NB4 (cell line): ENCODE measurements at regions not wholly inside any gene's neighbourhood (a gene's known extent, or its start where the extent isn't known, plus 50 kb on each side); places are given as distances from the start of the nearest gene placed in this dataset.

Source experiments
- DNase-seq: peaks from one replicate; pipeline ENCODE4 v3.0.0; 2010; ENCODE audit warnings: low read depth
- H3K4me3 ChIP-seq: one replicate; pipeline ENCODE4 v1.5.1; 2011; ENCODE audit warnings: mild to moderate bottlenecking, low read depth, low read length, moderate library complexity
- MYC ChIP-seq: IDR thresholded peaks from 2 replicates; pipeline ENCODE4 v1.6.1; 2011; ENCODE audit warnings: low read depth, low read length
- POLR2A ChIP-seq: IDR thresholded peaks from 2 replicates; pipeline ENCODE4 v1.6.1; 2011; ENCODE audit warnings: mild to moderate bottlenecking; ENCODE audit not compliant: insufficient read length; ENCODE audit errors: extremely low read depth
- TF ChIP-seq, protein P1 (sequence below): IDR thresholded peaks from one replicate; pipeline ENCODE4 v1.5.1; 2012; ENCODE audit warnings: low read depth, low read length
- TF ChIP-seq, protein P2 (sequence below): IDR thresholded peaks from 2 replicates; pipeline ENCODE4 v1.6.1; 2011; ENCODE audit warnings: low read depth, low read length

DNA sequence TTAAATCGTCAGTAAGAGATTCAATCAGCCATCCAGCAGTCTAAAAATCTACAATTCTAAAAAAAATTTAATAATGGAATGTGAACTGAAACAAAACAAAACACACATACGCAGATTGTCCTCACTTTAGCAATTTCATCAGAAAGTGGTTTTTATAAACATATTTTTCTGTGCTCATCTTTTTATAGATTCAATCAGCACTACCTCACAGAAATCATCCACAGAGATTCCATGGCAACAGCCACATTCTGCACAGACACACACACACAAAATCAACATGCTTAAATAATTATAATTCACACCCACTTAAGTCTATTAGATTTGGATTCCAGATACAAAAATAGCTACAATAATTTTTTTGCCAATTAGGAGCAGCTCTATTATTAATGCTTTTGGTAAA is 149.0 kb upstream of the KCNIP4 start:
- DNase-seq = no peak
- TF ChIP-seq, protein P1, sequence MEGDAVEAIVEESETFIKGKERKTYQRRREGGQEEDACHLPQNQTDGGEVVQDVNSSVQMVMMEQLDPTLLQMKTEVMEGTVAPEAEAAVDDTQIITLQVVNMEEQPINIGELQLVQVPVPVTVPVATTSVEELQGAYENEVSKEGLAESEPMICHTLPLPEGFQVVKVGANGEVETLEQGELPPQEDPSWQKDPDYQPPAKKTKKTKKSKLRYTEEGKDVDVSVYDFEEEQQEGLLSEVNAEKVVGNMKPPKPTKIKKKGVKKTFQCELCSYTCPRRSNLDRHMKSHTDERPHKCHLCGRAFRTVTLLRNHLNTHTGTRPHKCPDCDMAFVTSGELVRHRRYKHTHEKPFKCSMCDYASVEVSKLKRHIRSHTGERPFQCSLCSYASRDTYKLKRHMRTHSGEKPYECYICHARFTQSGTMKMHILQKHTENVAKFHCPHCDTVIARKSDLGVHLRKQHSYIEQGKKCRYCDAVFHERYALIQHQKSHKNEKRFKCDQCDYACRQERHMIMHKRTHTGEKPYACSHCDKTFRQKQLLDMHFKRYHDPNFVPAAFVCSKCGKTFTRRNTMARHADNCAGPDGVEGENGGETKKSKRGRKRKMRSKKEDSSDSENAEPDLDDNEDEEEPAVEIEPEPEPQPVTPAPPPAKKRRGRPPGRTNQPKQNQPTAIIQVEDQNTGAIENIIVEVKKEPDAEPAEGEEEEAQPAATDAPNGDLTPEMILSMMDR = no peak
- no peak for TF ChIP-seq POLR2A
- TF ChIP-seq, protein P2, sequence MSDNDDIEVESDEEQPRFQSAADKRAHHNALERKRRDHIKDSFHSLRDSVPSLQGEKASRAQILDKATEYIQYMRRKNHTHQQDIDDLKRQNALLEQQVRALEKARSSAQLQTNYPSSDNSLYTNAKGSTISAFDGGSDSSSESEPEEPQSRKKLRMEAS = no peak
- no peak for TF ChIP-seq MYC
- H3K4me3 ChIP-seq = no peak overlapping the region

DNA sequence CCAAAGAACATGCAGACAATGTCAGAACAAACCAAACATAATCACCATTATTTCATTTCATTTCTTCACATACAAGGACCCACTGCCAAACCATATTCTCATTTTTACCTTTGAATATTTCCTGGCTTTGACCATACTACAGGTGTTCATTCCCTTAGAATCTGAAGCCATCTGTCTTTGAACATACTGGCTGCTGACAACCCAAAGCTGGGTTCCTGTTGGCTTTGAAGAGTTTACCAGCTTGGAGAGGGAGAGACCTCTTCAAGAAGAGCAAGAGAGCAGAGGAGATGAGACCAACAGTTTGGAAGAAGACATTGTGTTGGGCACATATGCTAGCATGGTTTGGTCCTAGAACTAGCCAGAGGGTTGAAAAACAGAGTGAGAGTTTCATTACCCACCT is 145.6 kb upstream of the KCNIP4 start:
- no peak overlapping the region for H3K4me3 ChIP-seq
- no peak for DNase-seq
- TF ChIP-seq, protein P2 = no peak
- TF ChIP-seq POLR2A (no peak), MYC (no peak)
- TF ChIP-seq, protein P1 = no peak

DNA sequence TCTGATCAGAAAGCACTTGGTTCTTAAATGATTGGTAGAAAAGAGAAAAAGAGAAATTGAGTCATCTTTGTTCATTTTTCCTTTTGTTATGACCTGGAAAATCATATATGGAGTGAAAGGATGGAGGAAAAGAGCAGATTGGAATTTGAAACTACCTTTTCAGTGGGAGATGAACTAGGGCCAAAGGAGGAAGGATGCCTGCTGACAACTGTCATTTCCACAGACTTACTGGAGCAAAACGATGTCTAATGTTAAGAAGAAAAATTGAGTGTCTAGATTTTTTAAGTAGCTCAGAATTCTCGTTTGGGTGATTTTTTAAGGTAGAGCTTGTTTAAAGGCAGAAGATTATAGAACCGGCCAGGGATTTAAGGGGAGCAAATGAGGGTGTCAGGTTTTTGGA is 144.6 kb upstream of the KCNIP4 start:
- DNase-seq = no peak
- H3K4me3 ChIP-seq = no peak overlapping the region
- TF ChIP-seq, protein P1 = no peak
- TF ChIP-seq, protein P2 = no peak
- TF ChIP-seq POLR2A (no peak), MYC (no peak)

DNA sequence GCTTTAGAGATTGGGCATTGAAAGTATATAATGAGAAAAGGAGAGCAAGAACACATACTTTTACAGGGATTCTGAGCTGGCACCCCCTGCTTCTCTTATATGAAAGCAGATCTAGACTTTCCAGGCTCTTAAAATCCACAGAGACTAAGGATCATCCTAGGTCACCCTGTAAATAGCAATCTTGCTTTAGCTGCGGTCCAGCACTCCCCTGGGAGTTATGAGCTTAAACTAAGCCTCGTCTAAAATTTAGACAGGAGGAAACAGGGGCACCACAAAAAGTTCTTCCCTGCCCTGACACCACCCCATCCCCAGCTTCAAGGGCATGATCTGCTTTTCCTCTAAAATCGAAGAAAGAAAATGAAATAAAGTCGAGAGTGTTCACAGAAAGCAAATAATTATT is 143.3 kb upstream of the KCNIP4 start:
- TF ChIP-seq MYC = no peak
- TF ChIP-seq, protein P1 = no peak
- TF ChIP-seq, protein P2 = no peak
- no peak for TF ChIP-seq POLR2A

DNA sequence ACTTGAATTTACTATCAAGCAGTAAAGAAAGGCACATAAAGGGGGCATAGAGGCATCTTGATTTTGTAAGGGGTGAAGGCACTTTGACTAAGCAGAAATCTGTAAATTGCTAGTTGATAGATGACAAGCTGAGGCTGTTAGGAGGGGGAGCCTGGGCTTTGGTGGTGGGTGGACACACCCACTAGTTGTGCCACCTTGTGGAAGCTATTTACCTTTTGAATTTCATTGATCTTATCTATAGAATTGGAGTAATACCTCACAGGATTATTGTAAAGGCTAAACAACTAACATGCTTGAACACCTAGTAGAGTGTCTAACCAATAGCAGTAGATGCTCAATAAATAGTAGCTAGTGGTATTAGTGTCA is 142.8 kb upstream of the KCNIP4 start:
- DNase-seq = no peak
- no peak overlapping the region for H3K4me3 ChIP-seq
- TF ChIP-seq MYC (no peak), POLR2A (no peak)
- TF ChIP-seq, protein P1 = no peak
- TF ChIP-seq, protein P2 = no peak

More for the DNA sequence above, 143.3 kb upstream of the KCNIP4 start:
- H3K4me3 ChIP-seq = no peak overlapping the region
- peak; percentile 19 for DNase-seq
